ENCODE measurements at regions not wholly inside any gene's neighbourhood (a gene's known extent, or its start where the extent isn't known, plus 50 kb on each side); places are given as distances from the start of the nearest gene placed in this dataset.
"Not testable (repeated sequence)": the region's sequence is repeated elsewhere in the genome, so short reads cannot be mapped to it uniquely, and the experiment has no call there.

DNA sequence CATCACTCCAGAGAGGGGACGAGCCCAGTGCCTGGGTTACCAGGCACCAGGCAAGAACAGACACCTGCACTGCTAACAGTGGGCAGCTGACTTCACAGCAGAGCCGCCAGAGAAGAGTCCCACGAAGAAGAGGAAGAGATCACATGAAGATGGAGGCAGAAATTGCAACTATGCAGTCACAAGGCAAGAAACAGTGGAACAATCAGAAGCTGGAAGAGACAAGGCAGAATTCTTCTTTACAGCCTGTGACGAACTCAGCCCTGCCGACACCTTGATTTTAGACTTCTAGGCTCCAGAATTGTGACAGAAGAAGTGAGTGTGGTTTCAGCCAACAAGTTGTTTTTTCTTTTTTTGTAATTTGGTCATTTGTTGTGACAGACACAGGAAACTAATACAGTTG lies 59.2 kb downstream of the IL12A start:
- no peak for DNase-seq (ENCODE audit: low read depth)

DNA sequence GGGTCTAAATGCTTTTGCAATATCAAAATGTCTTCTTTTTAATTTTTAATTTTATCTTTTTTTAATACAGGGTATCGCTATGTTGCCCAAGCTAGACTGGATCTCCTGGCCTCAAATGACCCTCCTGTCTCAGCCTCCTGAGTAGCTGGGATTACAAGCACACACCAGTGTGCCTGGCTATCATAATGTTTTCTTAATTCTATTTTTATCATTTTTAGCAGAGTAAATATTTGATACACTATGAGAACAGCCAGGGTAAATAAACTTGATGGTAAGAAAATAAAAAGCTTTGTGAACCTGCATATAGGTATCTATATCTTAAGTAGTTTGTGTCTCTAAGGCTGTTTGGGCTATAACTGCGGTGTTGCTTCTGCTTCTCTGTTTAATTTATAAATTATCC lies 60.4 kb downstream of the IL12A start:
- no peak for DNase-seq (ENCODE audit: low read depth)

DNA sequence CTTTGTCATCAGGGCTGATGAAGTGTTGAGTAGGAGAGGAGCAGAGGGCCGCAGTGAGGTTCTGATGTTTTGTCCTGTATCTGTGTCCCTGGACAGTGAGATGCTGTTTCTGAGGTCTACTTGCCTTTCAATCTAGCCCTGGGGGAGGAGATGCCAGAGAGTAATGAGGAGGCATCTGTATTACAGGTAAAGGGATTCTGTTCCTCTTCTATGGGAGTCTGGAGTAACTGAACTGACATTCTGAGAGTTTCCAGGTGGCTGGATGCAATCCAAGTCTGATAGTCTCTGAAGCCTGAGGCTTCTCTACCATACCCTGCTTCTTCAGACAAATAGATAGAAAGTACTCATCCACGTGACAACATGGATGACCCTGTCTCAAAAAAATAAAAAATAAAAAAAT lies 60.9 kb downstream of the IL12A start:
- DNase-seq (ENCODE audit: low read depth) = no peak

GRCh38 chr3:160049988-160050387 lies 61.4 kb downstream of the IL12A start:
- DNase-seq (ENCODE audit: low read depth) = no peak

DNA sequence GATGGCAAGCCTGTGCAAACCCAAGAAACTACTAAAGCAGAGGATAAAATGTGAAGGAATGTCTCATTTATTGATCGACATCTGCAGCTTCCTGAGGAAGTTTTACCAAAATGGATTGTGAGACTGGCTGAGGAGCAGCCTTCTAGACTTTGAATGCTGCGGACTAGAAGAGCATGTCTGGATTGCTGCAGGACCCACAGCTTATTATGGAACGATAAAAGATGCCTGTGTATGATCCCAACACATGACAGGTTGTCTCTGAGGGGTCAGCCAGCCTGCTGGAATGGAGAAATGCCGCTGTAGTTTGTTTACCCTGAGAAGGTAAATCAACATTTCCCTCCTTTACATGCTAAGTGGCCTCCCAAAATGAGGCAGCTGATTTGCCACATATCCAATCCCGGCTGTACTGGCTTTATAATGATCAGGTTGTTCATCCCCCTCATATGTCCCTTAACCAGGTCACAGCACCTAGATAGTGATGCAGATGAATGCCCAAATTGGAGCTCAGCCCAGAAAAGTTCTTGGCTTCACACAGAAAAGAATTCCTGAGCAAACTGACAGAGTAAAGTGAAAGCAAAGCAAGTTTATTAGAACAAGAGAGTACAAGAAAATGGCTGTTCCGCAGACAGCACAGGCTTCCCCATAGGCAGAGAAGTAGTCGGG lies 63.9 kb downstream of the IL12A start:
- no peak for DNase-seq (ENCODE audit: low read depth)

GRCh38 chr3:160053048-160053391 lies 64.4 kb downstream of the IL12A start:
- DNase-seq (ENCODE audit: low read depth) = no peak

- not testable (repeated sequence) for DNase-seq (ENCODE audit: low read depth)
These were observed 66.2 kb downstream of the IL12A start for GRCh38 chr3:160054862-160055261.

DNA sequence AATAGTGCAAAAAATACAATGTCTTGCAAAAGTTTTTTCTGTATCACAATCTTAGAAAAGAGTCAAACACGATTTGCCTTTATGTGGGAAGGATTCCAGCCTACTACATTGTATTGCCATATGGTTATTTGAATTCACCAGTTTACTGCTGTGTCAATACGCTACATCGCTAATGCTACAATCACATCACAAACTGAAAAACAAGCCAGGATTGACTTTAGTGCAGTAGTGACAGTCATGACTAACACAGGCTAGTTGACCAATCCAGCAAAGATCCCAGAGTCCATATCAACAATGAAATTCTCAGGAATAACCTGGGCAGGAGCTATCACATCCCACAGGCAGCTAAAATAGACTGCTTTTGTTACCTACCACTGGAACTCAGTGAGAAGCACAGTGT lies 67.0 kb downstream of the IL12A start:
- DNase-seq (ENCODE audit: low read depth) = no peak

DNA sequence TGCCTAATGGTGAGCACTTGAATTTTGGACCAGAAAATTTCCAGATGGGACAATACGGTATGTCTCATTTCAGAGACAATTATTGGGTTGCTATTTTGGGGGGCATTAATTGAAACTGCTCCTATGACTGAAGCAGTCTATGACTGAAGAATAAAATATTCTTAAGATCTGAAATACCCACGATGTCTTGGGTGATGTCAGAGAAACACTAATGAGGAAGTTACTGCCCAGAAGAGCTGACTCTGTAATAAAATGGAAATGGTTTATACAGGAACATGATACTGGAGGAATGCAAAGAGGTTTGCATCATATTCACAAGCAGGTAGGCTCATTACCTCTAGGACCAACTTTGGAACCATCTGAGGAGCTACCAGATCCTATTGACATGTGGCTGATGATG lies 68.7 kb downstream of the IL12A start:
- DNase-seq (ENCODE audit: low read depth) = no peak

GRCh38 chr3:160060409-160061027 lies 71.9 kb downstream of the IL12A start:
- no peak for DNase-seq (ENCODE audit: low read depth)

- DNase-seq (ENCODE audit: low read depth) = no peak
These were observed 72.9 kb downstream of the IL12A start for GRCh38 chr3:160061525-160061924.

GRCh38 chr3:160065282-160065681 lies 76.6 kb downstream of the IL12A start:
- DNase-seq (ENCODE audit: low read depth) = no peak

GRCh38 chr3:160065786-160066185 lies 77.2 kb downstream of the IL12A start:
- no peak for DNase-seq (ENCODE audit: low read depth)

DNA sequence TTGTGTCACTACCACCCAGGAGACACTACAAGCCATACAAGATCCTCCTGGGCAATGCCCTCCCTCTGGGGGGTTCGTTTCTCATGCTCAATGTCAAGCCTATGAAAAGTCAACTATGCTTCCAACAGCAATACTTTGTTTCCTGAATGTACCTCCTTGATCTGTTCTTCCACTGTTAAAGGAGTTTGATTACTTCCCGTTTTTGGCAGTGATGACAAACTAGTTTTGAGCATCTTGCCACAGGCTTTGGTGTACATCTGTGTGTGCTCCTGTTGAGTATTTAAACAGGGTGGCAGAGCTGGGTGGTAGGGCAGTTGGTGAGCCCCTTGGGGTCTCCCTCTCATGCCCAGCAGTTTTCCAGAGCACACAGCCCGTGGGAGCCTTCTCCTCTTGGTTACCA lies 81.4 kb downstream of the IL12A start:
- no peak for DNase-seq (ENCODE audit: low read depth)

DNA sequence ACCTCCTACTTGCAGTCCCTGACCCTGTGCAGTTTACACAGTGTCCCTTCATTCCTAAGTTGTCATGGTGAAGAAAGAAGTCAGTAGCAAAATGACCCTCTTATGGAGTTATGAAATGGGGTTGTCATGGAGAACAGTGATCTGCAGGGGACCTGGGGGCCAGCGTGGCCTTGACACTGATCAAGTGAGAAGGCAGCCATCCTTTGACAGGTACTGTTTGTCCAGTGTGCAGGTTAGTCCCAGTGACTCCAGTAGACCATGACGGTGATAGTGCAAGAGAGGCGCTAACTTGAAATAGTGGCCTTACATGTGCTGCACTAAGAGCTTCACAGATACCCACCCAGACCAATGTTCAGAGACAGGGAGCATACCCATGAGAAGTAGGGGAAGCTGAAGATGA lies 87.9 kb downstream of the IL12A start:
- no peak for DNase-seq (ENCODE audit: low read depth)

- DNase-seq (ENCODE audit: low read depth) = no peak
These were observed 89.9 kb downstream of the IL12A start for GRCh38 chr3:160078533-160078932.

- DNase-seq (ENCODE audit: low read depth) = no peak
These were observed 93.4 kb downstream of the IL12A start for GRCh38 chr3:160081958-160082533.

- DNase-seq (ENCODE audit: low read depth) = no peak
These were observed 96.4 kb downstream of the IL12A start for GRCh38 chr3:160084998-160085397.

DNA sequence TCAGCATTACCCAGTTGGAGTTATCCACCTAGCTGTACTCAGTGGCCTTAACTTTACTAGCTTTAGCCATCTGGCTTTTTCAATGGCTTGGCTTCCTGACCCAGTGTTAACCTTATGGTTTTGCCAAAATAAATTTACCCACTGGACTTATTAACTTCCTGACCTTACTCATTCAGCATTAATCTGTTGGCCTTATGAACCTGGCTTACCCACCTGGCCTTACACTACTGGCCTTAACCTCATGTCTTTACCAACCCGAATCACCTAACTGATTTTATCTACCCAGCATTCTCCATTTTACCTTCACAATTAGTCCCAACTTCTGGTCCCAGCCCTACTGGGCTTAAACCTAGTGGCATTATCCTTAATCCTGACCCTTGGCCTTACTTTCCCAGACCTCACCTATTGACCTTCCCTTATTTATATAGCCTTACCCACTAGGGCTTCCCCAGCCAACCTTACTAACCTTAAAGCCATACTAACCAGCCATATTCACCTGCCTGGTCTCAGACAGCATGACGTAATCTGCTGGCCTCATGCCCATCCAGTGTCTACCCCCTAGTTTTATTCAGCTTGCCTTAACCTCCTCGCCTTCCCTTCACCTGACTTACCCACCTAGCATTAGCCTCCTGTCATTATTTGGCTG lies 100.0 kb downstream of the IL12A start:
- no peak for DNase-seq (ENCODE audit: low read depth)

DNA sequence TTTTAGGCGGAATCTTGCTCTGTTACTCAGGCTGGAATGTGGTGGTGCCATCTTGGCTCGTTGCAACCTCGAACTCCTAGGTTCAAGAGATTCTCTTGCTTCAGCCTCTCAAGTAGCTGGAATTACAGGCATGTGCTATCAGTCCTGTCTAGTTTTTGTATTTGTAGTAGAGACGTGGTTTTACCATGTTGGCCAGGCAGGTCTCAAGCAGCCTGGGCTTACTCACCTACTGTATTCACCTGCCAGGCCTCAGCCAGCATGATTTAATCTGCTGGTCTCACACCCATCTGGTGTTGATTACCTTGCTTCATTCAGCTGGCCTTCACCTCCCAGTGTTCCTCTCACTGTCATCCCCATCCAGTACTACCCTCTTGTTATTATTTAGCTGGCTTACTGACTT lies 102.0 kb downstream of the IL12A start:
- no peak for DNase-seq (ENCODE audit: low read depth)

GRCh38 chr3:160091441-160091840 lies 102.8 kb downstream of the IL12A start:
- DNase-seq (ENCODE audit: low read depth) = no peak

- no peak for DNase-seq (ENCODE audit: low read depth)
These were observed 104.1 kb downstream of the IL12A start for GRCh38 chr3:160092760-160093159.

- DNase-seq (ENCODE audit: low read depth) = no peak
These were observed 105.9 kb downstream of the IL12A start for GRCh38 chr3:160094562-160094961.

Data from fibroblast of the conjunctiva (primary cell).